GM12873 (cell line): ENCODE measurements at regions not wholly inside any gene's neighbourhood (a gene's known extent, or its start where the extent isn't known, plus 50 kb on each side); places are given as distances from the start of the nearest gene placed in this dataset.
A peak's percentile ranks its signal among the peaks of the same experiment; 100 is the strongest.

Experiments used
- CTCF ChIP-seq: IDR thresholded peaks from 2 replicates; pipeline ENCODE4 v1.5.1; 2012; ENCODE audit warnings: low read depth, mild to moderate bottlenecking, moderate library complexity, low read length, control low read depth; ENCODE audit not compliant: insufficient read depth; ENCODE audit errors: missing control alignments

GRCh38 chr9:4386819-4387218 lies 87.0 kb upstream of the GLIS3 start:
- TF ChIP-seq CTCF = no peak

- TF ChIP-seq CTCF = no peak
These were observed 84.9 kb upstream of the GLIS3 start for GRCh38 chr9:4384750-4385149.

- peak; percentile 54 for TF ChIP-seq CTCF
These were observed 83.0 kb upstream of the GLIS3 start for GRCh38 chr9:4382722-4383317.

- TF ChIP-seq CTCF = no peak
These were observed 81.9 kb upstream of the GLIS3 start for GRCh38 chr9:4381744-4382143.

GRCh38 chr9:4380406-4380805 lies 80.5 kb upstream of the GLIS3 start:
- TF ChIP-seq CTCF = no peak

GRCh38 chr9:4375424-4376200 lies 75.7 kb upstream of the GLIS3 start:
- TF ChIP-seq CTCF = peak; percentile 24

GRCh38 chr9:4371108-4371507 lies 71.2 kb upstream of the GLIS3 start:
- no peak for TF ChIP-seq CTCF
